ENCODE measurements at regions not wholly inside any gene's neighbourhood (a gene's known extent, or its start where the extent isn't known, plus 50 kb on each side); places are given as distances from the start of the nearest gene placed in this dataset.

GRCh38 chr15:70152070-70152480 is 54.4 kb upstream of the TLE3 start:
- no peaks in the 10 kb centered on the region for H3K79me2 ChIP-seq (replicated peaks; ENCODE audit: insufficient read depth, low read length)
- H3K4me3 ChIP-seq (ENCODE audit: low read length), result no peak overlapping the region
- H3K36me3 ChIP-seq (ENCODE audit: insufficient read depth, low read length), result no peaks in the 10 kb centered on the region
- H3K9me2 ChIP-seq (ENCODE audit: insufficient read depth, low read length), result no peaks in the 10 kb centered on the region
- no peak overlapping the region for H3K9ac ChIP-seq (ENCODE audit: low read length)
- H3K9me3 ChIP-seq (ENCODE audit: low read length), result no peaks in the 10 kb centered on the region
- no peak overlapping the region for H3K27ac ChIP-seq (ENCODE audit: low read length)
- no peak overlapping the region for H2AFZ ChIP-seq (ENCODE audit: low read depth, low read length)
- no peaks in the 10 kb centered on the region for H4K20me1 ChIP-seq (ENCODE audit: insufficient read depth)
- H3K4me2 ChIP-seq (ENCODE audit: low read length), result no peak overlapping the region
- TF ChIP-seq EZH2 (IDR thresholded peaks at IDR 0.05; ENCODE audit: borderline replicate concordance, insufficient read depth, low read length, poor library complexity, severe bottlenecking) (no peak), TAF1 (IDR thresholded peaks at IDR 0.05; ENCODE audit: low read depth) (no peak), CTCF (IDR thresholded peaks at IDR 0.05; ENCODE audit: poor library complexity, severe bottlenecking) (no peak)
- H3K27me3 ChIP-seq (ENCODE audit: insufficient read depth, low read depth, low read length), result no peaks in the 10 kb centered on the region
- H3F3A ChIP-seq (ENCODE audit: insufficient read depth, low read length, poor library complexity, severe bottlenecking), result no peaks in the 10 kb centered on the region

GRCh38 chr15:70151462-70151861 is 53.7 kb upstream of the TLE3 start:
- no peaks in the 10 kb centered on the region for H4K20me1 ChIP-seq (ENCODE audit: insufficient read depth)
- H3K27ac ChIP-seq (ENCODE audit: low read length), result no peak overlapping the region
- no peaks in the 10 kb centered on the region for H3K79me2 ChIP-seq (replicated peaks; ENCODE audit: insufficient read depth, low read length)
- no peak for TF ChIP-seq CTCF (IDR thresholded peaks at IDR 0.05; ENCODE audit: poor library complexity, severe bottlenecking)
- no peak for TF ChIP-seq EP300 (conservative IDR thresholded peaks at IDR 0.05; ENCODE audit: poor library complexity, severe bottlenecking)
- TF ChIP-seq POLR2AphosphoS5 (IDR thresholded peaks at IDR 0.05), result no peak
- no peak for TF ChIP-seq MXI1 (conservative IDR thresholded peaks at IDR 0.05; ENCODE audit: poor library complexity, severe bottlenecking)
- no peak for TF ChIP-seq RAD21 (conservative IDR thresholded peaks at IDR 0.05)
- no peak for TF ChIP-seq SMC3 (conservative IDR thresholded peaks at IDR 0.05; ENCODE audit: poor library complexity)
- no peak for TF ChIP-seq REST (IDR thresholded peaks at IDR 0.05; ENCODE audit: borderline replicate concordance)
- no peak overlapping the region for H3K4me3 ChIP-seq (ENCODE audit: low read length)
- H3K27me3 ChIP-seq (ENCODE audit: insufficient read depth, low read depth, low read length), result no peaks in the 10 kb centered on the region
- no peak overlapping the region for H2AFZ ChIP-seq (ENCODE audit: low read depth, low read length)
- no peaks in the 10 kb centered on the region for H3K9me3 ChIP-seq (ENCODE audit: low read length)
- H3K4me2 ChIP-seq (ENCODE audit: low read length), result no peak overlapping the region
- no peaks in the 10 kb centered on the region for H3K9me2 ChIP-seq (ENCODE audit: insufficient read depth, low read length)
- H3F3A ChIP-seq (ENCODE audit: insufficient read depth, low read length, poor library complexity, severe bottlenecking), result no peaks in the 10 kb centered on the region
- H3K9ac ChIP-seq (ENCODE audit: low read length), result no peak overlapping the region
- no peaks in the 10 kb centered on the region for H3K36me3 ChIP-seq (ENCODE audit: insufficient read depth, low read length)

All from neural cell (in vitro differentiated cells).